ENCODE measurements at regions not wholly inside any gene's neighbourhood (a gene's known extent, or its start where the extent isn't known, plus 50 kb on each side); places are given as distances from the start of the nearest gene placed in this dataset.

DNA sequence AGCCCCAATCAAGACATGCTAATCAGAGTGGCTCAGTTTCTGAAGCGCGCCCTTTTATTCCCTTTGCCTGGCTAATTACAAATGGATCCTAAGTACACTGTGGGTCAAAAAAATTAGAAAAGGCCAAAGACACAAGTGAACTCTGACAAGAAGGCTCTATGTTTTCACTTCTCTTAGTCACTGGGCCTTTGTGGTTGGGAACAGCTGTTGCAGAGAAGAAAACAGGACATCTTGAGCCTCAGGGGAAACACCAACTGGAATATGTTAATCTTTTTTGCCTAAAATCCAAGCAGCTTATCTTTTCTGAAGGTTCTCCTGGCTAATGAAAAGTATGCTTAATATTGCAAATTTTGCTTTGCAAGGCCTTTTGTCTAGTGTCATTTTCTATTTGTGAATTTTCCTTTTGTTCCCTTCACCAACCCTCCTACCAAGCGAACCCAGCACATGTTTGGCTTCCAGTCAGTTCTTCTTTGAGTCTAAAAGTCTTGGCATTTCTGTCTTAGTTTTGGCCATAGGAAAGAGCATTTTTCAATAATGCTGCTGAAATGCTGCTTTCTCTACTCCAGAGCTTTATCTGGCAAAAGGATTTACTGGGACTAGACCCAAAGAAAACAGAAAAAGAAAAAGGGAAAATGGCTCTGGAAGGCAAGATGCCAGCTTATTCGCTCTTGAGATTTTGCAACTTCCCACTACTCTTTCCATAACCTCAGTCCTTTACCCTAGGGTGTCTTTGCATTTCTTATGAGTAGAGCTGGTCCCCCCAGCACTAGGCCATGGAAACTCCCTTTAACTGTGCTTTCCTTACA, 440.2 kb upstream of the ST6GAL2 start:
- peaks cover 4% of the 10 kb centered on the region for H3K4me1 ChIP-seq (ENCODE audit: low read depth, poor library complexity, severe bottlenecking)
- TF ChIP-seq CTCF (conservative IDR thresholded peaks at IDR 0.05; ENCODE audit: low read depth, low read length): no peak
- H4K20me1 ChIP-seq (ENCODE audit: insufficient read depth): no peaks in the 10 kb centered on the region
- no peak overlapping the region for H3K4me2 ChIP-seq
- H3K9ac ChIP-seq: no peak overlapping the region
- H3K27ac ChIP-seq: no peak overlapping the region
- no peaks in the 10 kb centered on the region for H3K27me3 ChIP-seq (ENCODE audit: insufficient read depth, low read depth)
- H3K36me3 ChIP-seq (ENCODE audit: insufficient read depth): no peaks in the 10 kb centered on the region
- no peak overlapping the region for H3K4me3 ChIP-seq (IDR thresholded peaks at IDR 0.05; ENCODE audit: insufficient read depth, low read depth, low read length)
- H2AFZ ChIP-seq (ENCODE audit: low read depth): no peak overlapping the region
- H3K79me2 ChIP-seq (ENCODE audit: insufficient read depth, low read depth): no peaks in the 10 kb centered on the region

DNA sequence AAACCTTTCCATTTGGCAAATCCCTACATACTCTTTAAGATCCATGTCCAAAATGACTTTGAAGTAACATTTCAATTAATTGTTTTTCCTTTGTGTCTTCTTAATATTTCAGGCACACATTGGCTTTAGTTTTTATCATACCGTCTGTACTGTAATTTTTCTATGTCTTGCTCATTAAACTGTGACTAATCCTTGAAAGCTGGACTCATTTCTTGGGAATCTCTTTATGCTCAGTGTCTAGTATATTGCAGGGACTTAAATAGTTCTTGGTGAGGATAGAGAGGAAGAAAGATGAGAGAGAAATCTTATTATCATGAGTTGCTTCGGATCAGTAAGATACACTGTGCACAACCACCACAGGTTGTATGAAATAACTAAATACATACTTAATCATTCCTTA, 448.3 kb upstream of the ST6GAL2 start:
- no peak overlapping the region for H3K27ac ChIP-seq
- H3K9ac ChIP-seq: no peak overlapping the region
- no peaks in the 10 kb centered on the region for H3K4me1 ChIP-seq (ENCODE audit: low read depth, poor library complexity, severe bottlenecking)
- no peak overlapping the region for H3K4me3 ChIP-seq (IDR thresholded peaks at IDR 0.05; ENCODE audit: insufficient read depth, low read depth, low read length)
- no peaks in the 10 kb centered on the region for H3K79me2 ChIP-seq (ENCODE audit: insufficient read depth, low read depth)
- H4K20me1 ChIP-seq (ENCODE audit: insufficient read depth): no peaks in the 10 kb centered on the region
- H2AFZ ChIP-seq (ENCODE audit: low read depth): no peak overlapping the region
- H3K4me2 ChIP-seq: no peak overlapping the region
- no peaks in the 10 kb centered on the region for H3K36me3 ChIP-seq (ENCODE audit: insufficient read depth)
- no peak for TF ChIP-seq CTCF (conservative IDR thresholded peaks at IDR 0.05; ENCODE audit: low read depth, low read length)
- H3K27me3 ChIP-seq (ENCODE audit: insufficient read depth, low read depth): no peaks in the 10 kb centered on the region

GRCh38 chr2:107336526-107336925, 450.6 kb upstream of the ST6GAL2 start:
- H3K79me2 ChIP-seq (ENCODE audit: insufficient read depth, low read depth): no peaks in the 10 kb centered on the region
- H3K36me3 ChIP-seq (ENCODE audit: insufficient read depth): no peaks in the 10 kb centered on the region
- H3K27me3 ChIP-seq (ENCODE audit: insufficient read depth, low read depth): no peaks in the 10 kb centered on the region
- H3K4me2 ChIP-seq: no peak overlapping the region
- H3K27ac ChIP-seq: no peak overlapping the region
- no peak overlapping the region for H3K9ac ChIP-seq
- no peak overlapping the region for H2AFZ ChIP-seq (ENCODE audit: low read depth)
- no peak overlapping the region for H3K4me3 ChIP-seq (IDR thresholded peaks at IDR 0.05; ENCODE audit: insufficient read depth, low read depth, low read length)
- no peak for TF ChIP-seq CTCF (conservative IDR thresholded peaks at IDR 0.05; ENCODE audit: low read depth, low read length)
- no peaks in the 10 kb centered on the region for H4K20me1 ChIP-seq (ENCODE audit: insufficient read depth)
- H3K4me1 ChIP-seq (ENCODE audit: low read depth, poor library complexity, severe bottlenecking): no peaks in the 10 kb centered on the region

- no peak for TF ChIP-seq CTCF (conservative IDR thresholded peaks at IDR 0.05; ENCODE audit: low read depth, low read length)
- no peaks in the 10 kb centered on the region for H3K79me2 ChIP-seq (ENCODE audit: insufficient read depth, low read depth)
- H3K4me2 ChIP-seq: no peak overlapping the region
- no peaks in the 10 kb centered on the region for H3K27me3 ChIP-seq (ENCODE audit: insufficient read depth, low read depth)
- no peak overlapping the region for H2AFZ ChIP-seq (ENCODE audit: low read depth)
- H3K4me1 ChIP-seq (ENCODE audit: low read depth, poor library complexity, severe bottlenecking): no peaks in the 10 kb centered on the region
- no peak overlapping the region for H3K4me3 ChIP-seq (IDR thresholded peaks at IDR 0.05; ENCODE audit: insufficient read depth, low read depth, low read length)
- no peaks in the 10 kb centered on the region for H3K36me3 ChIP-seq (ENCODE audit: insufficient read depth)
- H3K9ac ChIP-seq: no peak overlapping the region
- no peaks in the 10 kb centered on the region for H4K20me1 ChIP-seq (ENCODE audit: insufficient read depth)
- no peak overlapping the region for H3K27ac ChIP-seq
These were observed 451.4 kb upstream of the ST6GAL2 start for GRCh38 chr2:107337209-107337898.
